HFF-Myc (cell line): ENCODE measurements at regions not wholly inside any gene's neighbourhood (a gene's known extent, or its start where the extent isn't known, plus 50 kb on each side); places are given as distances from the start of the nearest gene placed in this dataset.

Experiments
- DNase-seq: peaks from one replicate; pipeline ENCODE4 v3.0.0-alpha.2; 2011; ENCODE audit warnings: low read depth; ENCODE audit errors: extremely low read depth
- H3K4me3 ChIP-seq: replicated peaks from 2 replicates; pipeline ENCODE4 v1.5.1; 2011; ENCODE audit warnings: low read depth, mild to moderate bottlenecking, control low read depth, low read length
- CTCF ChIP-seq: IDR thresholded peaks from 2 replicates; pipeline ENCODE4 v1.5.1; 2012; ENCODE audit warnings: mild to moderate bottlenecking, low read depth, low read length, control low read depth; ENCODE audit errors: missing control alignments

GRCh38 chr6:77299931-77300330 lies 163.4 kb downstream of the HTR1B start:
- no peak for TF ChIP-seq CTCF
- no peak for DNase-seq
- no peak overlapping the region for H3K4me3 ChIP-seq

DNA sequence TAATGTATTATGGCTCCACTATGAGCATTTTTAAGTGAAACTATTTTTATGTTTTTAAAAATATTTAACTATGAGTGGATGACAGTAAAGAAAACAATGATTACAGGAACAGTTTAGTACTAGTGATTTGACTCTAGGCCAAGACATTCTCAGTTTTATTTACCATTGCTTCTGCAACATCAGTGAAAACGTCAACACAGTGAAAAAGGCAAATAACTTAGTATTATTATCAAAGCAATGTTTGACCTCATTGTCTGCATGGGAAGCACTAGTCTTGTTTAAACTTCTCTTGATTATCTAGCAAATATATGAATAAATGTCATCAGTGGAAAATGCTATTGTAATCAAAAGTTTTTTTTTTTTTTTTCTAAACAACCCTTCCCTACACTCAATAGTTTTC lies 165.0 kb downstream of the HTR1B start:
- H3K4me3 ChIP-seq, result no peak overlapping the region
- no peak for TF ChIP-seq CTCF

DNA sequence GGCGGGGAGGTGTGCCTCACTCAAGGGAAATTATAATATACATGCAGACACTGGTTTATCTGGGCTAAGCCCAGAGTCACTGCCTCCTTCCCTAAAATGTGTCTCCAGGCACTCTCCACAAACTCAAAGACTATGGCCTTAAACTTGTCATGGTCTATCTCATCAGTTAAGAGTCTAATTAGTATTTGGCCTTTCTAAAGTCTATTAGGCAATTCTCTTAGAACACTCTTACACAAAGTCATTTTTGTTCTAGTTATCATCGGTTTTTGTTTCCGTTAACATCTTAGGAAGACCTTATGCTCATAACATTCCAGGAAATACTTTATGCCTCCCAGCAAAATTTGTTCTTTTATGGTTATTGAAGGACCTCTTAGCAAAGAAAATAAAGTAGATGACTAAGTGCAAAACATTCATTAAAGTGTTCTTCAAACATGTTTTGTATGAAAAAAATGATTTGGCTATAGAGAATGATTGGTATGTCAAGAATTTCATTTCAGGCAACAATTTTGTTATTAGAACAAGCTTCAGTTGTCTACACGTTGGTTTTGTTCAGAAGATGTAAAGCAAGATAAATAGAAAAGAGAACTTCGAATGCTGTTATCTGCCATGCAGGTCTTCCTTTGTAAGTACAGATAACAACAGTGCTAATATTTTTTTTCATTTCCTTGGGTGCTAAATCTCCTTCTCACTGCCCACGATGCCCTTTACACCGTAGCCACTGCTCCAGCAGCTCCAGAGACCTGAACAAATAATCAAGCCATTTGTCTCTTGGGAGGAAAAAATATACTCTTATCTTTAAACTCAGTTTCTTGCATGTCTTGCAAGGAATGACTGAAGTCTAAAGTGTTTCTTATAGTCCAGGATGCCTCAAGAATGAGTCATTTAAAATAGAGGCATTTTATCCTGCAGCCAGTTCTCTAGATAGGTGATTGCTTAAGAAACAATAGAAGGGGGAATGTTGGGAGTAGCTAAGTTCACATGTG lies 170.4 kb downstream of the HTR1B start:
- no peak overlapping the region for H3K4me3 ChIP-seq
- no peak for TF ChIP-seq CTCF
- DNase-seq, result peak; percentile 19

More for the DNA sequence above, 165.0 kb downstream of the HTR1B start:
- DNase-seq, result no peak

GRCh38 chr6:77290798-77291197 lies 172.5 kb downstream of the HTR1B start:
- H3K4me3 ChIP-seq, result no peak overlapping the region
- DNase-seq, result no peak
- TF ChIP-seq CTCF, result no peak

DNA sequence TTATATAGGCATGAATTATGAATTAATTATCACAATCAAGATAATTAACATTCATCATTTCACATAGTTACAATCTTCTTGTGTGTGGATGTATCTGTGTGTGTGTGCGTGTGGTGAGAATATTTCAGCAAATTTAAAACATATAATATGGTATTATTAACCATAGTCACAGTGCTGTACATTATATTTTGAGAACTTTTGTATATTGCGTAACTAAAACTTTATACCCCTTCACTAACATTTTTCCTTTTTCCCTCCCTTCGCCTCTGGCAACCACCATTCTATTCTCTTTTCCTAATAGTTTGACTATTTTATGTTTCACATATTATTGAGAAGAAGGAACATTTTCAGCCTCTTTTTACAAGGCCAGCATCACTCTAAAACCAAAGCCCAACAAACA lies 176.8 kb downstream of the HTR1B start:
- no peak overlapping the region for H3K4me3 ChIP-seq
- no peak for TF ChIP-seq CTCF
- no peak for DNase-seq

- TF ChIP-seq CTCF, result no peak
- no peak overlapping the region for H3K4me3 ChIP-seq
- no peak for DNase-seq
Observed at GRCh38 chr6:77273929-77274328, 189.4 kb downstream of the HTR1B start.

GRCh38 chr6:77264970-77265369 lies 198.3 kb downstream of the HTR1B start:
- TF ChIP-seq CTCF, result peak; percentile 14

More at GRCh38 chr6:77264970-77265369, 198.3 kb downstream of the HTR1B start:
- no peak for DNase-seq
- H3K4me3 ChIP-seq, result no peak overlapping the region
